ENCODE measurements at regions not wholly inside any gene's neighbourhood (a gene's known extent, or its start where the extent isn't known, plus 50 kb on each side); places are given as distances from the start of the nearest gene placed in this dataset.

- H3K4me1 Mint-ChIP-seq = no peaks in the 10 kb centered on the region
- ChIA-PET CTCF (no interaction called here), POLR2A (no interaction called here)
- no peaks in the 10 kb centered on the region for H3K27me3 Mint-ChIP-seq
- TF ChIP-seq CTCF (IDR thresholded peaks at IDR 0.05) = no peak
- DNase-seq = no peak
- H3K4me3 Mint-ChIP-seq = no peak overlapping the region
- peaks cover 51% of the 10 kb centered on the region for H3K36me3 Mint-ChIP-seq (ENCODE audit: low read depth)
- intact Hi-C loops (cut with micrococcal nuclease) = no loop called here
- ATAC-seq (ENCODE audit: low read depth) = no peak
- peaks cover 19% of the 10 kb centered on the region for H3K9me3 Mint-ChIP-seq
- no peak overlapping the region for H3K27ac Mint-ChIP-seq
Observed at GRCh38 chr19:27729332-27729731, 1483.6 kb downstream of the UQCRFS1 start.

GRCh38 chr19:27722625-27723024 is 1490.3 kb downstream of the UQCRFS1 start:
- Mint-ChIP-seq H3K27ac (no peak overlapping the region), H3K4me3 (no peak overlapping the region), H3K36me3 (ENCODE audit: low read depth) (peaks cover 8% of the 10 kb centered on the region), H3K27me3 (no peaks in the 10 kb centered on the region), H3K9me3 (peaks cover 30% of the 10 kb centered on the region), H3K4me1 (no peaks in the 10 kb centered on the region)
- CTCF ChIA-PET = no interaction called here
- TF ChIP-seq CTCF (IDR thresholded peaks at IDR 0.05) = no peak
- ATAC-seq (ENCODE audit: low read depth) (no peak), DNase-seq (no peak)
- intact Hi-C loops (cut with micrococcal nuclease) = no loop called here
- POLR2A ChIA-PET = no interaction called here

- ATAC-seq (ENCODE audit: low read depth) = no peak
- no peak overlapping the region for H3K27ac Mint-ChIP-seq
- H3K36me3 Mint-ChIP-seq (ENCODE audit: low read depth) = peaks cover 2% of the 10 kb centered on the region
- DNase-seq = no peak
- no peak for TF ChIP-seq CTCF (IDR thresholded peaks at IDR 0.05)
- ChIA-PET POLR2A (no interaction called here), CTCF (no interaction called here)
- no peaks in the 10 kb centered on the region for H3K4me1 Mint-ChIP-seq
- peaks cover 32% of the 10 kb centered on the region for H3K9me3 Mint-ChIP-seq
- intact Hi-C loops (cut with micrococcal nuclease) = no loop called here
- no peak overlapping the region for H3K4me3 Mint-ChIP-seq
- no peaks in the 10 kb centered on the region for H3K27me3 Mint-ChIP-seq
Observed at GRCh38 chr19:27720155-27720554, 1492.8 kb downstream of the UQCRFS1 start.

GRCh38 chr19:27719034-27719433 is 1493.9 kb downstream of the UQCRFS1 start:
- intact Hi-C loops (cut with micrococcal nuclease) = no loop called here
- H3K9me3 Mint-ChIP-seq = peaks cover 36% of the 10 kb centered on the region
- DNase-seq = no peak
- H3K36me3 Mint-ChIP-seq (ENCODE audit: low read depth) = peaks cover 2% of the 10 kb centered on the region
- no peaks in the 10 kb centered on the region for H3K27me3 Mint-ChIP-seq
- H3K4me3 Mint-ChIP-seq = no peak overlapping the region
- TF ChIP-seq CTCF (IDR thresholded peaks at IDR 0.05) = no peak
- H3K27ac Mint-ChIP-seq = no peak overlapping the region
- no peak for ATAC-seq (ENCODE audit: low read depth)
- ChIA-PET CTCF (no interaction called here), POLR2A (no interaction called here)
- H3K4me1 Mint-ChIP-seq = no peaks in the 10 kb centered on the region

- ATAC-seq (ENCODE audit: low read depth) (no peak), DNase-seq (no peak)
- Mint-ChIP-seq H3K36me3 (ENCODE audit: low read depth) (peaks cover 2% of the 10 kb centered on the region), H3K27ac (no peak overlapping the region), H3K4me3 (no peak overlapping the region), H3K4me1 (no peaks in the 10 kb centered on the region), H3K9me3 (peaks cover 36% of the 10 kb centered on the region), H3K27me3 (no peaks in the 10 kb centered on the region)
- POLR2A ChIA-PET = no interaction called here
- CTCF ChIA-PET = no interaction called here
- intact Hi-C loops (cut with micrococcal nuclease) = no loop called here
- no peak for TF ChIP-seq CTCF (IDR thresholded peaks at IDR 0.05)
Observed at GRCh38 chr19:27718234-27718633, 1494.7 kb downstream of the UQCRFS1 start.
